ENCODE measurements at regions not wholly inside any gene's neighbourhood (a gene's known extent, or its start where the extent isn't known, plus 50 kb on each side); places are given as distances from the start of the nearest gene placed in this dataset.

GRCh38 chr1:244211559-244211944 is 160.5 kb downstream of the ZBTB18 start:
- Histone ChIP-seq H3K4me3 (ENCODE audit: severe bottlenecking) (no peak overlapping the region), H3K36me3 (ENCODE audit: low read depth) (no peaks in the 10 kb centered on the region), H3K9me3 (ENCODE audit: severe bottlenecking) (no peaks in the 10 kb centered on the region), H3K4me1 (ENCODE audit: insufficient read depth, poor library complexity, severe bottlenecking) (peaks cover 16% of the 10 kb centered on the region), H3K27ac (ENCODE audit: poor library complexity, severe bottlenecking) (no peak overlapping the region), H3K27me3 (ENCODE audit: insufficient read depth, poor library complexity, severe bottlenecking) (no peaks in the 10 kb centered on the region)
- DNase-seq (ENCODE audit: low spot score): no peak
- peak; percentile 26; the same call in 1 of the 3 replicates for ATAC-seq (ENCODE audit: low read depth)
- no peak for TF ChIP-seq CTCF (IDR thresholded peaks at IDR 0.05; ENCODE audit: poor library complexity, severe bottlenecking)

- Histone ChIP-seq H3K4me1 (ENCODE audit: insufficient read depth, poor library complexity, severe bottlenecking) (peaks cover 16% of the 10 kb centered on the region), H3K27me3 (ENCODE audit: insufficient read depth, poor library complexity, severe bottlenecking) (no peaks in the 10 kb centered on the region), H3K36me3 (ENCODE audit: low read depth) (no peaks in the 10 kb centered on the region), H3K4me3 (ENCODE audit: severe bottlenecking) (no peak overlapping the region), H3K9me3 (ENCODE audit: severe bottlenecking) (no peaks in the 10 kb centered on the region), H3K27ac (ENCODE audit: poor library complexity, severe bottlenecking) (no peak overlapping the region)
- ATAC-seq (ENCODE audit: low read depth) (no peak), DNase-seq (ENCODE audit: low spot score) (no peak)
- TF ChIP-seq CTCF (IDR thresholded peaks at IDR 0.05; ENCODE audit: poor library complexity, severe bottlenecking): no peak
These were observed 161.1 kb downstream of the ZBTB18 start for GRCh38 chr1:244212219-244212618.

- DNase-seq (ENCODE audit: low spot score) (no peak), ATAC-seq (ENCODE audit: low read depth) (no peak)
- Histone ChIP-seq H3K27me3 (ENCODE audit: insufficient read depth, poor library complexity, severe bottlenecking) (no peaks in the 10 kb centered on the region), H3K4me3 (ENCODE audit: severe bottlenecking) (no peak overlapping the region), H3K27ac (ENCODE audit: poor library complexity, severe bottlenecking) (no peak overlapping the region), H3K36me3 (ENCODE audit: low read depth) (no peaks in the 10 kb centered on the region), H3K9me3 (ENCODE audit: severe bottlenecking) (no peaks in the 10 kb centered on the region), H3K4me1 (ENCODE audit: insufficient read depth, poor library complexity, severe bottlenecking) (peaks cover 16% of the 10 kb centered on the region)
- no peak for TF ChIP-seq CTCF (IDR thresholded peaks at IDR 0.05; ENCODE audit: poor library complexity, severe bottlenecking)
These were observed 161.9 kb downstream of the ZBTB18 start for GRCh38 chr1:244212797-244213475.

GRCh38 chr1:244214009-244214967 is 163.2 kb downstream of the ZBTB18 start:
- peak; percentile 69 for DNase-seq (ENCODE audit: low spot score)
- no peak for TF ChIP-seq CTCF (IDR thresholded peaks at IDR 0.05; ENCODE audit: poor library complexity, severe bottlenecking)

More at GRCh38 chr1:244214009-244214967, 163.2 kb downstream of the ZBTB18 start:
- no peaks in the 10 kb centered on the region for H3K9me3 ChIP-seq (ENCODE audit: severe bottlenecking)
- H3K4me3 ChIP-seq (ENCODE audit: severe bottlenecking): no peak overlapping the region
- H3K4me1 ChIP-seq (ENCODE audit: insufficient read depth, poor library complexity, severe bottlenecking): peaks cover 16% of the 10 kb centered on the region
- peak; percentile 94 for ATAC-seq (ENCODE audit: low read depth)
- H3K36me3 ChIP-seq (ENCODE audit: low read depth): no peaks in the 10 kb centered on the region
- H3K27me3 ChIP-seq (ENCODE audit: insufficient read depth, poor library complexity, severe bottlenecking): no peaks in the 10 kb centered on the region
- peak overlapping the region; percentile 26 for H3K27ac ChIP-seq (ENCODE audit: poor library complexity, severe bottlenecking)

Measured in RWPE2 (cell line).